ENCODE measurements at regions not wholly inside any gene's neighbourhood (a gene's known extent, or its start where the extent isn't known, plus 50 kb on each side); places are given as distances from the start of the nearest gene placed in this dataset.
"Not testable (repeated sequence)": the region's sequence is repeated elsewhere in the genome, so short reads cannot be mapped to it uniquely, and the experiment has no call there.

GRCh38 chr12:127482950-127483349 lies 784.0 kb upstream of the TMEM132C start:
- no peaks in the 10 kb centered on the region for H3K4me1 ChIP-seq (ENCODE audit: control insufficient read depth in 3 of 3, insufficient read depth in 3 of 3, low read length in 3 of 3)
- H3K4me3 ChIP-seq (ENCODE audit: low read length in 3 of 3): no peak overlapping the region
- H3K27ac ChIP-seq (ENCODE audit: low read depth, low read length): no peak overlapping the region
- H3K27me3 ChIP-seq (ENCODE audit: control insufficient read depth in 3 of 3, insufficient read depth in 3 of 3, low read length in 3 of 3): no peaks in the 10 kb centered on the region
- no peak overlapping the region for H3K9ac ChIP-seq (ENCODE audit: low read depth in 1 of 3, low read length in 3 of 3)
- no peaks in the 10 kb centered on the region for H3K36me3 ChIP-seq (ENCODE audit: control insufficient read depth in 3 of 3, insufficient read depth in 3 of 3, low read length in 3 of 3)
- no peaks in the 10 kb centered on the region for H3K9me3 ChIP-seq (ENCODE audit: control insufficient read depth in 3 of 3, low read length in 3 of 3)

GRCh38 chr12:127485528-127485927 lies 781.4 kb upstream of the TMEM132C start:
- H3K27me3 ChIP-seq (ENCODE audit: control insufficient read depth in 3 of 3, insufficient read depth in 3 of 3, low read length in 3 of 3): no peaks in the 10 kb centered on the region
- no peak overlapping the region for H3K27ac ChIP-seq (ENCODE audit: low read depth, low read length)
- no peak overlapping the region for H3K9ac ChIP-seq (ENCODE audit: low read depth in 1 of 3, low read length in 3 of 3)
- H3K4me3 ChIP-seq (ENCODE audit: low read length in 3 of 3): no peak overlapping the region
- no peaks in the 10 kb centered on the region for H3K4me1 ChIP-seq (ENCODE audit: control insufficient read depth in 3 of 3, insufficient read depth in 3 of 3, low read length in 3 of 3)
- H3K9me3 ChIP-seq (ENCODE audit: control insufficient read depth in 3 of 3, low read length in 3 of 3): no peaks in the 10 kb centered on the region
- no peaks in the 10 kb centered on the region for H3K36me3 ChIP-seq (ENCODE audit: control insufficient read depth in 3 of 3, insufficient read depth in 3 of 3, low read length in 3 of 3)

- H3K9me3 ChIP-seq (ENCODE audit: control insufficient read depth in 3 of 3, low read length in 3 of 3): no peaks in the 10 kb centered on the region
- no peaks in the 10 kb centered on the region for H3K4me1 ChIP-seq (ENCODE audit: control insufficient read depth in 3 of 3, insufficient read depth in 3 of 3, low read length in 3 of 3)
- H3K4me3 ChIP-seq (ENCODE audit: low read length in 3 of 3): no peak overlapping the region
- H3K9ac ChIP-seq (ENCODE audit: low read depth in 1 of 3, low read length in 3 of 3): no peak overlapping the region
- H3K27me3 ChIP-seq (ENCODE audit: control insufficient read depth in 3 of 3, insufficient read depth in 3 of 3, low read length in 3 of 3): no peaks in the 10 kb centered on the region
- H3K27ac ChIP-seq (ENCODE audit: low read depth, low read length): no peak overlapping the region
- H3K36me3 ChIP-seq (ENCODE audit: control insufficient read depth in 3 of 3, insufficient read depth in 3 of 3, low read length in 3 of 3): no peaks in the 10 kb centered on the region
These were observed 779.9 kb upstream of the TMEM132C start for GRCh38 chr12:127487031-127487430.

GRCh38 chr12:127489061-127489460 lies 777.9 kb upstream of the TMEM132C start:
- Histone ChIP-seq H3K9ac (ENCODE audit: low read depth in 1 of 3, low read length in 3 of 3) (no peak overlapping the region), H3K27me3 (ENCODE audit: control insufficient read depth in 3 of 3, insufficient read depth in 3 of 3, low read length in 3 of 3) (no peaks in the 10 kb centered on the region), H3K27ac (ENCODE audit: low read depth, low read length) (no peak overlapping the region), H3K9me3 (ENCODE audit: control insufficient read depth in 3 of 3, low read length in 3 of 3) (no peaks in the 10 kb centered on the region), H3K36me3 (ENCODE audit: control insufficient read depth in 3 of 3, insufficient read depth in 3 of 3, low read length in 3 of 3) (no peaks in the 10 kb centered on the region), H3K4me3 (ENCODE audit: low read length in 3 of 3) (no peak overlapping the region), H3K4me1 (ENCODE audit: control insufficient read depth in 3 of 3, insufficient read depth in 3 of 3, low read length in 3 of 3) (no peaks in the 10 kb centered on the region)

- Histone ChIP-seq H3K4me3 (ENCODE audit: low read length in 3 of 3) (no peak overlapping the region), H3K9ac (ENCODE audit: low read depth in 1 of 3, low read length in 3 of 3) (no peak overlapping the region), H3K9me3 (ENCODE audit: control insufficient read depth in 3 of 3, low read length in 3 of 3) (no peaks in the 10 kb centered on the region), H3K36me3 (ENCODE audit: control insufficient read depth in 3 of 3, insufficient read depth in 3 of 3, low read length in 3 of 3) (no peaks in the 10 kb centered on the region), H3K27ac (ENCODE audit: low read depth, low read length) (no peak overlapping the region), H3K4me1 (ENCODE audit: control insufficient read depth in 3 of 3, insufficient read depth in 3 of 3, low read length in 3 of 3) (no peaks in the 10 kb centered on the region), H3K27me3 (ENCODE audit: control insufficient read depth in 3 of 3, insufficient read depth in 3 of 3, low read length in 3 of 3) (no peaks in the 10 kb centered on the region)
These were observed 771.7 kb upstream of the TMEM132C start for GRCh38 chr12:127494961-127495915.

GRCh38 chr12:127496255-127496654 lies 770.7 kb upstream of the TMEM132C start:
- no peaks in the 10 kb centered on the region for H3K27me3 ChIP-seq (ENCODE audit: control insufficient read depth in 3 of 3, insufficient read depth in 3 of 3, low read length in 3 of 3)
- no peak overlapping the region for H3K27ac ChIP-seq (ENCODE audit: low read depth, low read length)
- H3K9me3 ChIP-seq (ENCODE audit: control insufficient read depth in 3 of 3, low read length in 3 of 3): no peaks in the 10 kb centered on the region
- H3K4me1 ChIP-seq (ENCODE audit: control insufficient read depth in 3 of 3, insufficient read depth in 3 of 3, low read length in 3 of 3): no peaks in the 10 kb centered on the region
- H3K36me3 ChIP-seq (ENCODE audit: control insufficient read depth in 3 of 3, insufficient read depth in 3 of 3, low read length in 3 of 3): no peaks in the 10 kb centered on the region
- H3K9ac ChIP-seq (ENCODE audit: low read depth in 1 of 3, low read length in 3 of 3): no peak overlapping the region
- H3K4me3 ChIP-seq (ENCODE audit: low read length in 3 of 3): no peak overlapping the region

- no peak overlapping the region for H3K9ac ChIP-seq (ENCODE audit: low read depth in 1 of 3, low read length in 3 of 3)
- no peaks in the 10 kb centered on the region for H3K36me3 ChIP-seq (ENCODE audit: control insufficient read depth in 3 of 3, insufficient read depth in 3 of 3, low read length in 3 of 3)
- H3K4me3 ChIP-seq (ENCODE audit: low read length in 3 of 3): no peak overlapping the region
- no peak overlapping the region for H3K27ac ChIP-seq (ENCODE audit: low read depth, low read length)
- H3K9me3 ChIP-seq (ENCODE audit: control insufficient read depth in 3 of 3, low read length in 3 of 3): no peaks in the 10 kb centered on the region
- no peaks in the 10 kb centered on the region for H3K27me3 ChIP-seq (ENCODE audit: control insufficient read depth in 3 of 3, insufficient read depth in 3 of 3, low read length in 3 of 3)
- H3K4me1 ChIP-seq (ENCODE audit: control insufficient read depth in 3 of 3, insufficient read depth in 3 of 3, low read length in 3 of 3): no peaks in the 10 kb centered on the region
These were observed 766.4 kb upstream of the TMEM132C start for GRCh38 chr12:127500512-127501035.

GRCh38 chr12:127501916-127502315 lies 765.1 kb upstream of the TMEM132C start:
- Histone ChIP-seq H3K4me1 (ENCODE audit: control insufficient read depth in 3 of 3, insufficient read depth in 3 of 3, low read length in 3 of 3) (no peaks in the 10 kb centered on the region), H3K9ac (ENCODE audit: low read depth in 1 of 3, low read length in 3 of 3) (no peak overlapping the region), H3K36me3 (ENCODE audit: control insufficient read depth in 3 of 3, insufficient read depth in 3 of 3, low read length in 3 of 3) (no peaks in the 10 kb centered on the region), H3K27me3 (ENCODE audit: control insufficient read depth in 3 of 3, insufficient read depth in 3 of 3, low read length in 3 of 3) (no peaks in the 10 kb centered on the region), H3K9me3 (ENCODE audit: control insufficient read depth in 3 of 3, low read length in 3 of 3) (no peaks in the 10 kb centered on the region), H3K4me3 (ENCODE audit: low read length in 3 of 3) (no peak overlapping the region), H3K27ac (ENCODE audit: low read depth, low read length) (no peak overlapping the region)

- H3K9me3 ChIP-seq (ENCODE audit: control insufficient read depth in 3 of 3, low read length in 3 of 3): no peaks in the 10 kb centered on the region
- H3K27me3 ChIP-seq (ENCODE audit: control insufficient read depth in 3 of 3, insufficient read depth in 3 of 3, low read length in 3 of 3): no peaks in the 10 kb centered on the region
- no peaks in the 10 kb centered on the region for H3K4me1 ChIP-seq (ENCODE audit: control insufficient read depth in 3 of 3, insufficient read depth in 3 of 3, low read length in 3 of 3)
- H3K27ac ChIP-seq (ENCODE audit: low read depth, low read length): no peak overlapping the region
- no peak overlapping the region for H3K4me3 ChIP-seq (ENCODE audit: low read length in 3 of 3)
- H3K9ac ChIP-seq (ENCODE audit: low read depth in 1 of 3, low read length in 3 of 3): no peak overlapping the region
- no peaks in the 10 kb centered on the region for H3K36me3 ChIP-seq (ENCODE audit: control insufficient read depth in 3 of 3, insufficient read depth in 3 of 3, low read length in 3 of 3)
These were observed 763.7 kb upstream of the TMEM132C start for GRCh38 chr12:127503246-127503645.

- not testable (repeated sequence) for H3K9ac ChIP-seq (ENCODE audit: low read depth in 1 of 3, low read length in 3 of 3); H3K27ac ChIP-seq (ENCODE audit: low read depth, low read length); H3K9me3 ChIP-seq (ENCODE audit: control insufficient read depth in 3 of 3, low read length in 3 of 3); H3K4me1 ChIP-seq (ENCODE audit: control insufficient read depth in 3 of 3, insufficient read depth in 3 of 3, low read length in 3 of 3); H3K4me3 ChIP-seq (ENCODE audit: low read length in 3 of 3); H3K27me3 ChIP-seq (ENCODE audit: control insufficient read depth in 3 of 3, insufficient read depth in 3 of 3, low read length in 3 of 3); H3K36me3 ChIP-seq (ENCODE audit: control insufficient read depth in 3 of 3, insufficient read depth in 3 of 3, low read length in 3 of 3)
These were observed 763.0 kb upstream of the TMEM132C start for GRCh38 chr12:127503996-127504395.

All from skeletal muscle tissue (tissue), 3 donors.